ENCODE measurements at regions not wholly inside any gene's neighbourhood (a gene's known extent, or its start where the extent isn't known, plus 50 kb on each side); places are given as distances from the start of the nearest gene placed in this dataset.

DNA sequence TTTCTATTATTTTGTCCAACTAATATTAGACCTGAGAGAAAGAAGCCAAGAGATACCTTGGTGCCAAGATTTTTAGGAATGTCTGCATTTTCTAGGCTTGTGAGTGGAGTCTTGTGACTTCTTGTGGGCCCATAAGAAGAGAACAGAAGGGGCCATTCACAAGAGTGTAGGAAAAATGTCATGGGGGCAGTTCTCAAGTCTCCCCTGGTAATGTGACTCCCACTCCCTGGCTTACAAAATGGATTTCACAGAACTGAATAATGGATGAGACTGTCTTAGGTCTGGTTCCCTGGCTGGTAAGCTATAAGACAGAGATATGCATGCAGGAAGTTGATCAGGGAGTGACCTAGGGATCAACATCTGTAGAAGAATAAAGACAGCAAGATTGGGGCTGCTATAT, 181.3 kb downstream of the CBLN1 start:
- TF ChIP-seq FOSL2 (IDR thresholded peaks at IDR 0.05; ENCODE audit: borderline replicate concordance, low read depth) (no peak), RXRA (IDR thresholded peaks at IDR 0.05; ENCODE audit: borderline replicate concordance, low read depth) (no peak), TEAD4 (IDR thresholded peaks at IDR 0.05; ENCODE audit: borderline replicate concordance, insufficient read depth) (no peak), TAF1 (IDR thresholded peaks at IDR 0.05; ENCODE audit: borderline replicate concordance, low read depth, low read length) (no peak), ELF1 (IDR thresholded peaks at IDR 0.05) (no peak), RAD21 (IDR thresholded peaks at IDR 0.05; ENCODE audit: low read length) (no peak), YY1 (IDR thresholded peaks at IDR 0.05; ENCODE audit: low read depth) (no peak), JUND (IDR thresholded peaks at IDR 0.05) (no peak), POLR2AphosphoS5 (IDR thresholded peaks at IDR 0.05; ENCODE audit: low read depth, low read length) (no peak)
- TF ChIP-seq, protein P1, sequence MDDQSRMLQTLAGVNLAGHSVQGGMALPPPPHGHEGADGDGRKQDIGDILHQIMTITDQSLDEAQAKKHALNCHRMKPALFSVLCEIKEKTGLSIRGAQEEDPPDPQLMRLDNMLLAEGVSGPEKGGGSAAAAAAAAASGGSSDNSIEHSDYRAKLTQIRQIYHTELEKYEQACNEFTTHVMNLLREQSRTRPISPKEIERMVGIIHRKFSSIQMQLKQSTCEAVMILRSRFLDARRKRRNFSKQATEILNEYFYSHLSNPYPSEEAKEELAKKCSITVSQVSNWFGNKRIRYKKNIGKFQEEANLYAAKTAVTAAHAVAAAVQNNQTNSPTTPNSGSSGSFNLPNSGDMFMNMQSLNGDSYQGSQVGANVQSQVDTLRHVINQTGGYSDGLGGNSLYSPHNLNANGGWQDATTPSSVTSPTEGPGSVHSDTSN (IDR thresholded peaks at IDR 0.05), result no peak
- TF ChIP-seq, protein P2, sequence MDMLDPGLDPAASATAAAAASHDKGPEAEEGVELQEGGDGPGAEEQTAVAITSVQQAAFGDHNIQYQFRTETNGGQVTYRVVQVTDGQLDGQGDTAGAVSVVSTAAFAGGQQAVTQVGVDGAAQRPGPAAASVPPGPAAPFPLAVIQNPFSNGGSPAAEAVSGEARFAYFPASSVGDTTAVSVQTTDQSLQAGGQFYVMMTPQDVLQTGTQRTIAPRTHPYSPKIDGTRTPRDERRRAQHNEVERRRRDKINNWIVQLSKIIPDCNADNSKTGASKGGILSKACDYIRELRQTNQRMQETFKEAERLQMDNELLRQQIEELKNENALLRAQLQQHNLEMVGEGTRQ (IDR thresholded peaks at IDR 0.05; ENCODE audit: borderline replicate concordance, low read depth, low read length), result no peak
- H4K20me1 ChIP-seq (ENCODE audit: insufficient read depth), result no peaks in the 10 kb centered on the region
- no peaks in the 10 kb centered on the region for H3K79me2 ChIP-seq (ENCODE audit: insufficient read depth)
- no peak overlapping the region for H3K4me2 ChIP-seq
- H3K9me2 ChIP-seq, result no peaks in the 10 kb centered on the region
- no peaks in the 10 kb centered on the region for H3K36me3 ChIP-seq (replicated peaks in 1 of 2; ENCODE audit: control insufficient read depth in 1 of 2, insufficient read depth in 2 of 2, low read length in 1 of 2)
- no peak overlapping the region for H3K27ac ChIP-seq (ENCODE audit: low read depth in 2 of 2, low read length in 1 of 2)
- H3K4me3 ChIP-seq (ENCODE audit: low read depth in 2 of 2, low read length in 1 of 2), result no peak overlapping the region
- ChIA-PET POLR2A (no interaction called here), CTCF (no interaction called here)
- no peaks in the 10 kb centered on the region for H3K27me3 ChIP-seq (ENCODE audit: insufficient read depth)
- no peak overlapping the region for H3K9ac ChIP-seq
- H3K9me3 ChIP-seq, result no peaks in the 10 kb centered on the region
- H2AFZ ChIP-seq (ENCODE audit: low read depth), result no peak overlapping the region
- H3F3A ChIP-seq (replicated peaks; ENCODE audit: insufficient read depth), result no peaks in the 10 kb centered on the region
- H3K4me1 ChIP-seq (ENCODE audit: control insufficient read depth in 1 of 2, insufficient read depth in 2 of 2, low read depth in 1 of 2, low read length in 1 of 2), result no peaks in the 10 kb centered on the region
- no peak for DNase-seq

DNA sequence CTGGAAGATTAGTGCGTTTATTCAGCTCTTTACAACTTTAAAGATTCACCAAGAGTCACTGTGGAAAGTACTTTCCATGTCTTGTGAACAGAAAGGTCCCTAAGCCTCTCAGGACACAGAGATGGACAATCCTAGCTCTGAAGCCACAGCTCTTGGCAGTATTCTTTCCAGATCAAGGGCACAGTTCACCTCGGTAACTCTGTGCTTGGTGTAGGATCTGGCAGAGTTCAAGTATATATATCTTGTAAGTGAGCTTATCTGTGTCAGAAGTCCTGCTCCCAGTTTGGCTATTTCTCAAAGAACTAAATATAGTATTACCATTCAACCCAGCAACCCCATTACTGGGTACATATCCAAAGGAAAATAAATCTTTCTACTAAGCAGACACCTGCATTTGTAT, 183.7 kb downstream of the CBLN1 start:
- H3K4me1 ChIP-seq (ENCODE audit: control insufficient read depth in 1 of 2, insufficient read depth in 2 of 2, low read depth in 1 of 2, low read length in 1 of 2), result no peaks in the 10 kb centered on the region
- H3K4me2 ChIP-seq, result no peak overlapping the region
- no peaks in the 10 kb centered on the region for H3K9me3 ChIP-seq
- no peak overlapping the region for H3K9ac ChIP-seq
- no peaks in the 10 kb centered on the region for H3K27me3 ChIP-seq (ENCODE audit: insufficient read depth)
- H4K20me1 ChIP-seq (ENCODE audit: insufficient read depth), result no peaks in the 10 kb centered on the region
- H3K4me3 ChIP-seq (ENCODE audit: low read depth in 2 of 2, low read length in 1 of 2), result no peak overlapping the region
- no peak overlapping the region for H3K27ac ChIP-seq (ENCODE audit: low read depth in 2 of 2, low read length in 1 of 2)
- no peaks in the 10 kb centered on the region for H3K9me2 ChIP-seq
- no peaks in the 10 kb centered on the region for H3K79me2 ChIP-seq (ENCODE audit: insufficient read depth)
- ChIA-PET POLR2A (no interaction called here), CTCF (no interaction called here)
- no peaks in the 10 kb centered on the region for H3F3A ChIP-seq (replicated peaks; ENCODE audit: insufficient read depth)
- no peak overlapping the region for H2AFZ ChIP-seq (ENCODE audit: low read depth)
- H3K36me3 ChIP-seq (replicated peaks in 1 of 2; ENCODE audit: control insufficient read depth in 1 of 2, insufficient read depth in 2 of 2, low read length in 1 of 2), result no peaks in the 10 kb centered on the region
- DNase-seq, result no peak
- WGBS (ENCODE audit: low lambda C conversion rate), result 10% methylated on average over 2 of the region's 2 CpGs
- no peak for TF ChIP-seq NRF1 (IDR thresholded peaks at IDR 0.05; ENCODE audit: low read depth, low read length)
- TF ChIP-seq, protein P1 (IDR thresholded peaks at IDR 0.05), result no peak
- TF ChIP-seq, protein P3, sequence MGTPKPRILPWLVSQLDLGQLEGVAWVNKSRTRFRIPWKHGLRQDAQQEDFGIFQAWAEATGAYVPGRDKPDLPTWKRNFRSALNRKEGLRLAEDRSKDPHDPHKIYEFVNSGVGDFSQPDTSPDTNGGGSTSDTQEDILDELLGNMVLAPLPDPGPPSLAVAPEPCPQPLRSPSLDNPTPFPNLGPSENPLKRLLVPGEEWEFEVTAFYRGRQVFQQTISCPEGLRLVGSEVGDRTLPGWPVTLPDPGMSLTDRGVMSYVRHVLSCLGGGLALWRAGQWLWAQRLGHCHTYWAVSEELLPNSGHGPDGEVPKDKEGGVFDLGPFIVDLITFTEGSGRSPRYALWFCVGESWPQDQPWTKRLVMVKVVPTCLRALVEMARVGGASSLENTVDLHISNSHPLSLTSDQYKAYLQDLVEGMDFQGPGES (IDR thresholded peaks at IDR 0.05; ENCODE audit: low read depth, low read length), result no peak
- TF ChIP-seq, protein P4, sequence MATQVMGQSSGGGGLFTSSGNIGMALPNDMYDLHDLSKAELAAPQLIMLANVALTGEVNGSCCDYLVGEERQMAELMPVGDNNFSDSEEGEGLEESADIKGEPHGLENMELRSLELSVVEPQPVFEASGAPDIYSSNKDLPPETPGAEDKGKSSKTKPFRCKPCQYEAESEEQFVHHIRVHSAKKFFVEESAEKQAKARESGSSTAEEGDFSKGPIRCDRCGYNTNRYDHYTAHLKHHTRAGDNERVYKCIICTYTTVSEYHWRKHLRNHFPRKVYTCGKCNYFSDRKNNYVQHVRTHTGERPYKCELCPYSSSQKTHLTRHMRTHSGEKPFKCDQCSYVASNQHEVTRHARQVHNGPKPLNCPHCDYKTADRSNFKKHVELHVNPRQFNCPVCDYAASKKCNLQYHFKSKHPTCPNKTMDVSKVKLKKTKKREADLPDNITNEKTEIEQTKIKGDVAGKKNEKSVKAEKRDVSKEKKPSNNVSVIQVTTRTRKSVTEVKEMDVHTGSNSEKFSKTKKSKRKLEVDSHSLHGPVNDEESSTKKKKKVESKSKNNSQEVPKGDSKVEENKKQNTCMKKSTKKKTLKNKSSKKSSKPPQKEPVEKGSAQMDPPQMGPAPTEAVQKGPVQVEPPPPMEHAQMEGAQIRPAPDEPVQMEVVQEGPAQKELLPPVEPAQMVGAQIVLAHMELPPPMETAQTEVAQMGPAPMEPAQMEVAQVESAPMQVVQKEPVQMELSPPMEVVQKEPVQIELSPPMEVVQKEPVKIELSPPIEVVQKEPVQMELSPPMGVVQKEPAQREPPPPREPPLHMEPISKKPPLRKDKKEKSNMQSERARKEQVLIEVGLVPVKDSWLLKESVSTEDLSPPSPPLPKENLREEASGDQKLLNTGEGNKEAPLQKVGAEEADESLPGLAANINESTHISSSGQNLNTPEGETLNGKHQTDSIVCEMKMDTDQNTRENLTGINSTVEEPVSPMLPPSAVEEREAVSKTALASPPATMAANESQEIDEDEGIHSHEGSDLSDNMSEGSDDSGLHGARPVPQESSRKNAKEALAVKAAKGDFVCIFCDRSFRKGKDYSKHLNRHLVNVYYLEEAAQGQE (IDR thresholded peaks at IDR 0.05; ENCODE audit: low read depth, low read length), result no peak
- no peak for TF ChIP-seq YY1 (IDR thresholded peaks at IDR 0.05; ENCODE audit: low read depth)
- no peak for TF ChIP-seq GABPA (IDR thresholded peaks at IDR 0.05; ENCODE audit: low read depth)
- TF ChIP-seq, protein P2 (IDR thresholded peaks at IDR 0.05; ENCODE audit: borderline replicate concordance, low read depth, low read length), result no peak
- no peak for TF ChIP-seq NFIC (IDR thresholded peaks at IDR 0.05; ENCODE audit: borderline replicate concordance)
- no peak for TF ChIP-seq TAF1 (IDR thresholded peaks at IDR 0.05; ENCODE audit: borderline replicate concordance, low read depth, low read length)
- no peak for TF ChIP-seq CHD2 (IDR thresholded peaks at IDR 0.05; ENCODE audit: low read length, partially characterized antibody)
- TF ChIP-seq RCOR1 (IDR thresholded peaks at IDR 0.05; ENCODE audit: low read length), result no peak
- TF ChIP-seq RAD21 (IDR thresholded peaks at IDR 0.05; ENCODE audit: low read length), result no peak
- no peak for TF ChIP-seq JUND (IDR thresholded peaks at IDR 0.05)
- TF ChIP-seq POLR2AphosphoS5 (IDR thresholded peaks at IDR 0.05; ENCODE audit: low read depth, low read length), result no peak
- no peak for TF ChIP-seq TEAD4 (IDR thresholded peaks at IDR 0.05; ENCODE audit: borderline replicate concordance, insufficient read depth)
- no peak for TF ChIP-seq SIN3A (IDR thresholded peaks at IDR 0.05; ENCODE audit: borderline replicate concordance, low read depth, low read length)
